MV-4-11 (cell line): ENCODE measurements at regions not wholly inside any gene's neighbourhood (a gene's known extent, or its start where the extent isn't known, plus 50 kb on each side); places are given as distances from the start of the nearest gene placed in this dataset.
A peak's percentile ranks its signal among the peaks of the same experiment; 100 is the strongest.

ENCODE experiments used
- DNase-seq: peaks from one replicate; lab custom pipeline; 2025; lab: John Stamatoyannopoulos, UW

GRCh38 chr15:25563596-25563995 lies 124.8 kb upstream of the UBE3A start:
- DNase-seq: no peak

GRCh38 chr15:25557926-25558325 lies 119.1 kb upstream of the UBE3A start:
- DNase-seq: no peak

- DNase-seq: no peak
Observed at GRCh38 chr15:25556136-25556535, 117.3 kb upstream of the UBE3A start.

- DNase-seq: no peak
Observed at GRCh38 chr15:25554640-25555039, 115.8 kb upstream of the UBE3A start.

GRCh38 chr15:25548600-25548999 lies 109.8 kb upstream of the UBE3A start:
- DNase-seq: no peak

- DNase-seq: no peak
Observed at GRCh38 chr15:25545889-25546288, 107.1 kb upstream of the UBE3A start.

- DNase-seq: peak; percentile 55
Observed at GRCh38 chr15:25545017-25545416, 106.2 kb upstream of the UBE3A start.

GRCh38 chr15:25544076-25544475 lies 105.3 kb upstream of the UBE3A start:
- DNase-seq: no peak

GRCh38 chr15:25543196-25543595 lies 104.4 kb upstream of the UBE3A start:
- peak; percentile 19 for DNase-seq

- no peak for DNase-seq
Observed at GRCh38 chr15:25541228-25541627, 102.4 kb upstream of the UBE3A start.

GRCh38 chr15:25536801-25537611 lies 98.2 kb upstream of the UBE3A start:
- no peak for DNase-seq

- peak; percentile 13 for DNase-seq
Observed at GRCh38 chr15:25535866-25536265, 97.0 kb upstream of the UBE3A start.

- no peak for DNase-seq
Observed at GRCh38 chr15:25534293-25534692, 95.5 kb upstream of the UBE3A start.

- DNase-seq: no peak
Observed at GRCh38 chr15:25532269-25533140, 93.7 kb upstream of the UBE3A start.

- DNase-seq: no peak
Observed at GRCh38 chr15:25529774-25530173, 91.0 kb upstream of the UBE3A start.

GRCh38 chr15:25527118-25527517 lies 88.3 kb upstream of the UBE3A start:
- no peak for DNase-seq

- no peak for DNase-seq
Observed at GRCh38 chr15:25525741-25526140, 86.9 kb upstream of the UBE3A start.

GRCh38 chr15:25515633-25516032 lies 76.8 kb upstream of the UBE3A start:
- no peak for DNase-seq

GRCh38 chr15:25514522-25514921 lies 75.7 kb upstream of the UBE3A start:
- DNase-seq: no peak

GRCh38 chr15:25512957-25513356 lies 74.1 kb upstream of the UBE3A start:
- DNase-seq: no peak

GRCh38 chr15:25510146-25510545 lies 71.3 kb upstream of the UBE3A start:
- no peak for DNase-seq

GRCh38 chr15:25509703-25510102 lies 70.9 kb upstream of the UBE3A start:
- DNase-seq: no peak

GRCh38 chr15:25508369-25509002 lies 69.7 kb upstream of the UBE3A start:
- DNase-seq: peak; percentile 47
